A549 (cell line): ENCODE measurements at regions not wholly inside any gene's neighbourhood (a gene's known extent, or its start where the extent isn't known, plus 50 kb on each side); places are given as distances from the start of the nearest gene placed in this dataset.

Experiments
- EP300 ChIP-seq, 2 experiments: fragments of >200 bp; sonication (Bioruptor Twin); formaldehyde crosslinking; IDR thresholded peaks; 2 replicates in 1 of 2; 3 replicates in 1 of 2; pipeline ENCODE4 v1.6.1; 2016 to 2017
- ESRRA ChIP-seq: fragments of 150-350 bp; IDR thresholded peaks from 2 replicates; pipeline ENCODE4 v1.6.1; 2014; ENCODE audit warnings: mild to moderate bottlenecking, low read length, borderline replicate concordance
- MAZ ChIP-seq: fragments of 150-350 bp; IDR thresholded peaks from 2 replicates; pipeline ENCODE4 v1.6.1; 2014; ENCODE audit warnings: antibody characterized with exemption, low read depth, low read length, borderline replicate concordance
- POLR2A ChIP-seq: IDR thresholded peaks from 2 replicates; pipeline ENCODE4 v1.6.1; 2012; ENCODE audit warnings: mild to moderate bottlenecking, low read length
- RFX5 ChIP-seq: fragments of 450-650 bp; IDR thresholded peaks from 2 replicates; pipeline ENCODE4 v1.7.1; 2014; ENCODE audit warnings: antibody characterized with exemption, mild to moderate bottlenecking, moderate library complexity
- RNF2 ChIP-seq: fragments of 200-600 bp; sonication (generic); IDR thresholded peaks from 2 replicates; pipeline ENCODE4 v1.6.1; 2016; ENCODE audit warnings: low read depth, mild to moderate bottlenecking, antibody characterized with exemption, moderate library complexity, borderline replicate concordance
- ZSCAN20 ChIP-seq: fragments of 250-450 bp; sonication (Bioruptor Pico); IDR thresholded peaks from 2 replicates; pipeline ENCODE4 v1.8.0; 2022; ENCODE audit warnings: mild to moderate bottlenecking, moderate library complexity
- TF ChIP-seq, protein P1 (sequence below): fragments of >200 bp; sonication (Bioruptor Twin); formaldehyde crosslinking; IDR thresholded peaks from 3 replicates; pipeline ENCODE4 v1.5.1; 2016
- TF ChIP-seq, protein P2 (sequence below): fragments of 450-650 bp; IDR thresholded peaks from 2 replicates; pipeline ENCODE4 v1.6.1; 2014; ENCODE audit warnings: antibody characterized with exemption
- TF ChIP-seq, protein P3 (sequence below): IDR thresholded peaks from 2 replicates; pipeline ENCODE4 v1.6.1; 2012
- TF ChIP-seq, protein P4 (sequence below): fragments of 200-600 bp; sonication (generic); IDR thresholded peaks from 2 replicates; pipeline ENCODE4 v1.6.1; 2016; ENCODE audit warnings: antibody characterized with exemption, mild to moderate bottlenecking, moderate library complexity

DNA sequence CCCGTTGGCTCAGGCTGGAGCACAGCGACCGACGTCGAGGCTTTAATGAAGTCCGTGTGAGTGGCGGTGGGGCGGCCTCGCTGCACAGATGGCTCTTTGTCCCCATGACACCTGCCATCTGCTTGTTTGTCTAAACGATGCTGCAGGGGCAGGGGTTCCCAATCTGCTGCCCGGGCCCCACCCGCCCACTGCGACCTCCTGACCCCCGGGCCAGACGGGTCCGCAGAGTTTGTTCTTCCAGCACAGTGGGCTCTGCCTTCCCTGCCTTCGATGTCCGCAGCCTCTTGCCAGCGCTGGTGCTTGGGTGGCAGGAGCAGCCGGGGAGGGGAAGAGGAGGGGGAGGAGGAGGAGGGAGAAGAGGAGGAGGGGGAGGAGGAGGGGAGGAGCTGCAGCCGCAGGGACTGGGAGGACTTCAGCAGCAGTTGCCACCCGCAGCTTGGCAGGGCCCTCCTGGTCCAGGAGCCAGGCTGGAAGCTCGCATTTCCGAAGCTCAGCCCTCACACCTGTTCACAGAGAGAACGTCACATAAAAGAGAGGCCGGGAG lies 210.0 kb downstream of the DLL1 start:
- TF ChIP-seq RFX5, result no peak
- no peak for TF ChIP-seq ESRRA
- no peak for TF ChIP-seq POLR2A
- TF ChIP-seq, protein P1, sequence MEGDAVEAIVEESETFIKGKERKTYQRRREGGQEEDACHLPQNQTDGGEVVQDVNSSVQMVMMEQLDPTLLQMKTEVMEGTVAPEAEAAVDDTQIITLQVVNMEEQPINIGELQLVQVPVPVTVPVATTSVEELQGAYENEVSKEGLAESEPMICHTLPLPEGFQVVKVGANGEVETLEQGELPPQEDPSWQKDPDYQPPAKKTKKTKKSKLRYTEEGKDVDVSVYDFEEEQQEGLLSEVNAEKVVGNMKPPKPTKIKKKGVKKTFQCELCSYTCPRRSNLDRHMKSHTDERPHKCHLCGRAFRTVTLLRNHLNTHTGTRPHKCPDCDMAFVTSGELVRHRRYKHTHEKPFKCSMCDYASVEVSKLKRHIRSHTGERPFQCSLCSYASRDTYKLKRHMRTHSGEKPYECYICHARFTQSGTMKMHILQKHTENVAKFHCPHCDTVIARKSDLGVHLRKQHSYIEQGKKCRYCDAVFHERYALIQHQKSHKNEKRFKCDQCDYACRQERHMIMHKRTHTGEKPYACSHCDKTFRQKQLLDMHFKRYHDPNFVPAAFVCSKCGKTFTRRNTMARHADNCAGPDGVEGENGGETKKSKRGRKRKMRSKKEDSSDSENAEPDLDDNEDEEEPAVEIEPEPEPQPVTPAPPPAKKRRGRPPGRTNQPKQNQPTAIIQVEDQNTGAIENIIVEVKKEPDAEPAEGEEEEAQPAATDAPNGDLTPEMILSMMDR, result no peak
- TF ChIP-seq, protein P2, sequence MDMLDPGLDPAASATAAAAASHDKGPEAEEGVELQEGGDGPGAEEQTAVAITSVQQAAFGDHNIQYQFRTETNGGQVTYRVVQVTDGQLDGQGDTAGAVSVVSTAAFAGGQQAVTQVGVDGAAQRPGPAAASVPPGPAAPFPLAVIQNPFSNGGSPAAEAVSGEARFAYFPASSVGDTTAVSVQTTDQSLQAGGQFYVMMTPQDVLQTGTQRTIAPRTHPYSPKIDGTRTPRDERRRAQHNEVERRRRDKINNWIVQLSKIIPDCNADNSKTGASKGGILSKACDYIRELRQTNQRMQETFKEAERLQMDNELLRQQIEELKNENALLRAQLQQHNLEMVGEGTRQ, result no peak
- no peak for TF ChIP-seq EP300 (IDR thresholded peaks at IDR 0.05)
- TF ChIP-seq MAZ, result no peak
- TF ChIP-seq ZSCAN20 (CRISPR knock-in tag), result no peak
- TF ChIP-seq RNF2, result no peak
- TF ChIP-seq, protein P3, sequence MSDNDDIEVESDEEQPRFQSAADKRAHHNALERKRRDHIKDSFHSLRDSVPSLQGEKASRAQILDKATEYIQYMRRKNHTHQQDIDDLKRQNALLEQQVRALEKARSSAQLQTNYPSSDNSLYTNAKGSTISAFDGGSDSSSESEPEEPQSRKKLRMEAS, result no peak
- TF ChIP-seq, protein P4, sequence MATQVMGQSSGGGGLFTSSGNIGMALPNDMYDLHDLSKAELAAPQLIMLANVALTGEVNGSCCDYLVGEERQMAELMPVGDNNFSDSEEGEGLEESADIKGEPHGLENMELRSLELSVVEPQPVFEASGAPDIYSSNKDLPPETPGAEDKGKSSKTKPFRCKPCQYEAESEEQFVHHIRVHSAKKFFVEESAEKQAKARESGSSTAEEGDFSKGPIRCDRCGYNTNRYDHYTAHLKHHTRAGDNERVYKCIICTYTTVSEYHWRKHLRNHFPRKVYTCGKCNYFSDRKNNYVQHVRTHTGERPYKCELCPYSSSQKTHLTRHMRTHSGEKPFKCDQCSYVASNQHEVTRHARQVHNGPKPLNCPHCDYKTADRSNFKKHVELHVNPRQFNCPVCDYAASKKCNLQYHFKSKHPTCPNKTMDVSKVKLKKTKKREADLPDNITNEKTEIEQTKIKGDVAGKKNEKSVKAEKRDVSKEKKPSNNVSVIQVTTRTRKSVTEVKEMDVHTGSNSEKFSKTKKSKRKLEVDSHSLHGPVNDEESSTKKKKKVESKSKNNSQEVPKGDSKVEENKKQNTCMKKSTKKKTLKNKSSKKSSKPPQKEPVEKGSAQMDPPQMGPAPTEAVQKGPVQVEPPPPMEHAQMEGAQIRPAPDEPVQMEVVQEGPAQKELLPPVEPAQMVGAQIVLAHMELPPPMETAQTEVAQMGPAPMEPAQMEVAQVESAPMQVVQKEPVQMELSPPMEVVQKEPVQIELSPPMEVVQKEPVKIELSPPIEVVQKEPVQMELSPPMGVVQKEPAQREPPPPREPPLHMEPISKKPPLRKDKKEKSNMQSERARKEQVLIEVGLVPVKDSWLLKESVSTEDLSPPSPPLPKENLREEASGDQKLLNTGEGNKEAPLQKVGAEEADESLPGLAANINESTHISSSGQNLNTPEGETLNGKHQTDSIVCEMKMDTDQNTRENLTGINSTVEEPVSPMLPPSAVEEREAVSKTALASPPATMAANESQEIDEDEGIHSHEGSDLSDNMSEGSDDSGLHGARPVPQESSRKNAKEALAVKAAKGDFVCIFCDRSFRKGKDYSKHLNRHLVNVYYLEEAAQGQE, result no peak
